ENCODE measurements at regions not wholly inside any gene's neighbourhood (a gene's known extent, or its start where the extent isn't known, plus 50 kb on each side); places are given as distances from the start of the nearest gene placed in this dataset.

GRCh38 chr20:52056203-52057062, 135.1 kb downstream of the ZFP64 start:
- H3K4me1 ChIP-seq: no peaks in the 10 kb centered on the region

GRCh38 chr20:52054123-52054522, 137.5 kb downstream of the ZFP64 start:
- Histone ChIP-seq H3K4me1 (no peaks in the 10 kb centered on the region), H3K4me2 (ENCODE audit: low read length) (no peak overlapping the region), H3K27ac (no peak overlapping the region), H3K4me3 (ENCODE audit: low read depth, low read length) (no peak overlapping the region), H3K79me2 (no peaks in the 10 kb centered on the region), H2AFZ (no peak overlapping the region), H3K9ac (no peak overlapping the region), H3K36me3 (ENCODE audit: control insufficient read depth, insufficient read depth, low read length) (no peaks in the 10 kb centered on the region), H3K27me3 (ENCODE audit: control insufficient read depth, insufficient read depth, low read length) (no peaks in the 10 kb centered on the region), H3K9me3 (ENCODE audit: control insufficient read depth, low read length) (no peaks in the 10 kb centered on the region)
- no peak for TF ChIP-seq CTCF (IDR thresholded peaks at IDR 0.05)

More at GRCh38 chr20:52056203-52057062, 135.1 kb downstream of the ZFP64 start:
- Histone ChIP-seq H3K27me3 (ENCODE audit: control insufficient read depth, insufficient read depth, low read length) (no peaks in the 10 kb centered on the region), H3K27ac (no peak overlapping the region), H3K4me2 (ENCODE audit: low read length) (no peak overlapping the region), H2AFZ (no peak overlapping the region), H3K9ac (no peak overlapping the region), H3K79me2 (no peaks in the 10 kb centered on the region), H3K9me3 (ENCODE audit: control insufficient read depth, low read length) (no peaks in the 10 kb centered on the region), H3K36me3 (ENCODE audit: control insufficient read depth, insufficient read depth, low read length) (no peaks in the 10 kb centered on the region), H3K4me3 (ENCODE audit: low read depth, low read length) (no peak overlapping the region)
- TF ChIP-seq CTCF (IDR thresholded peaks at IDR 0.05): no peak

DNA sequence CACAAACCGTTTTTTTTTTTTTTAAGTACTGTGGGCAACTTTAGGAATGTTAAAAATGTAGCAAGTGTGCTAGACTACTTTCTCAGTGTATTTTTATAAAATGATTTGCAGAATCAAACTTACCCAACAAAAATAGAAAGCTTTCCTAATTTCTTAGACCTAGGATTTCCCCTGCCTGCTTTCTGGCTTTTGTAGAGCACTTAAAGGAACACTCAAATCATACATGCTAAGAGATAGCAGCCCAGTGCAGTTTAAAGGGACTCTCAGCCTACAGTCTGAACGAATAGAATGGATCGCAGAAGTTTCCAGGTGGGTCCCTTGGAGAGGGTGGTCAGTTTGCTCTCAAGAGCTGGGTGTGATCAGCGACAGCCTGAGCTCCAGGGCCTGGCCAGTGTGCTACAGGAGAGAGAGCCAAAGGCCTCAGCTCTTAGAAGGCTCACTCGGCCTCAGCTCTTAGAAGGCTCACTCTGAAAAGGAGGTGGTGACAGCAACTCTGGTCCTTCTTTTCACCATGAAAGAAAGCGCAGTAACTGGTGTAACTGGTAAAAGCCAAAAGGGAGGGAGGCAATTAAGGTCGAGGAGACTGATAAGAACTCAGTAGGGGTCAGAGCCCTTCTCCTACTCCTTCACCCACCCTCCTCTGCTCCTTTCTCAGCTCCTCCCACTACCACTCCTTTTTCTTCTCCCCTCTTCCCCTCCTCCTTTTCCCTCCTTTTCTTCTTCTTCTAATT, 142.4 kb downstream of the ZFP64 start:
- no peaks in the 10 kb centered on the region for H3K9me3 ChIP-seq (ENCODE audit: control insufficient read depth, low read length)
- no peak overlapping the region for H2AFZ ChIP-seq
- no peak overlapping the region for H3K4me3 ChIP-seq (ENCODE audit: low read depth, low read length)
- H3K4me2 ChIP-seq (ENCODE audit: low read length): no peak overlapping the region
- H3K79me2 ChIP-seq: no peaks in the 10 kb centered on the region
- TF ChIP-seq CTCF (IDR thresholded peaks at IDR 0.05): no peak
- no peaks in the 10 kb centered on the region for H3K36me3 ChIP-seq (ENCODE audit: control insufficient read depth, insufficient read depth, low read length)
- no peak overlapping the region for H3K27ac ChIP-seq
- no peak overlapping the region for H3K9ac ChIP-seq
- no peaks in the 10 kb centered on the region for H3K4me1 ChIP-seq
- no peaks in the 10 kb centered on the region for H3K27me3 ChIP-seq (ENCODE audit: control insufficient read depth, insufficient read depth, low read length)

GRCh38 chr20:52047811-52048764, 143.5 kb downstream of the ZFP64 start:
- Histone ChIP-seq H3K27me3 (ENCODE audit: control insufficient read depth, insufficient read depth, low read length) (no peaks in the 10 kb centered on the region), H2AFZ (no peak overlapping the region), H3K9me3 (ENCODE audit: control insufficient read depth, low read length) (no peaks in the 10 kb centered on the region), H3K79me2 (no peaks in the 10 kb centered on the region), H3K4me1 (no peaks in the 10 kb centered on the region), H3K4me2 (ENCODE audit: low read length) (no peak overlapping the region), H3K27ac (no peak overlapping the region), H3K9ac (no peak overlapping the region), H3K4me3 (ENCODE audit: low read depth, low read length) (no peak overlapping the region), H3K36me3 (ENCODE audit: control insufficient read depth, insufficient read depth, low read length) (no peaks in the 10 kb centered on the region)
- TF ChIP-seq CTCF (IDR thresholded peaks at IDR 0.05): no peak
